ENCODE measurements at regions not wholly inside any gene's neighbourhood (a gene's known extent, or its start where the extent isn't known, plus 50 kb on each side); places are given as distances from the start of the nearest gene placed in this dataset.
"Not testable (repeated sequence)": the region's sequence is repeated elsewhere in the genome, so short reads cannot be mapped to it uniquely, and the experiment has no call there.

- Histone ChIP-seq H3K27ac (ENCODE audit: low read depth, low read length) (no peak overlapping the region), H3K79me2 (ENCODE audit: control insufficient read depth, low read length) (no peaks in the 10 kb centered on the region), H3K4me2 (ENCODE audit: low read length) (no peak overlapping the region), H3K27me3 (ENCODE audit: control insufficient read depth, low read length) (no peaks in the 10 kb centered on the region), H3K4me3 (ENCODE audit: low read length) (no peak overlapping the region), H3K36me3 (ENCODE audit: control insufficient read depth, low read length) (no peaks in the 10 kb centered on the region), H3K4me1 (ENCODE audit: control insufficient read depth, low read length) (no peaks in the 10 kb centered on the region), H3K9me2 (replicated peaks; ENCODE audit: control insufficient read depth, low read length) (no peaks in the 10 kb centered on the region), H3F3A (ENCODE audit: control insufficient read depth, insufficient read depth) (no peaks in the 10 kb centered on the region), H4K20me1 (ENCODE audit: control insufficient read depth, insufficient read depth, low read depth, low read length) (no peaks in the 10 kb centered on the region), H3K9me3 (ENCODE audit: control insufficient read depth, insufficient read depth, low read length) (no peaks in the 10 kb centered on the region)
- TF ChIP-seq, protein P1, sequence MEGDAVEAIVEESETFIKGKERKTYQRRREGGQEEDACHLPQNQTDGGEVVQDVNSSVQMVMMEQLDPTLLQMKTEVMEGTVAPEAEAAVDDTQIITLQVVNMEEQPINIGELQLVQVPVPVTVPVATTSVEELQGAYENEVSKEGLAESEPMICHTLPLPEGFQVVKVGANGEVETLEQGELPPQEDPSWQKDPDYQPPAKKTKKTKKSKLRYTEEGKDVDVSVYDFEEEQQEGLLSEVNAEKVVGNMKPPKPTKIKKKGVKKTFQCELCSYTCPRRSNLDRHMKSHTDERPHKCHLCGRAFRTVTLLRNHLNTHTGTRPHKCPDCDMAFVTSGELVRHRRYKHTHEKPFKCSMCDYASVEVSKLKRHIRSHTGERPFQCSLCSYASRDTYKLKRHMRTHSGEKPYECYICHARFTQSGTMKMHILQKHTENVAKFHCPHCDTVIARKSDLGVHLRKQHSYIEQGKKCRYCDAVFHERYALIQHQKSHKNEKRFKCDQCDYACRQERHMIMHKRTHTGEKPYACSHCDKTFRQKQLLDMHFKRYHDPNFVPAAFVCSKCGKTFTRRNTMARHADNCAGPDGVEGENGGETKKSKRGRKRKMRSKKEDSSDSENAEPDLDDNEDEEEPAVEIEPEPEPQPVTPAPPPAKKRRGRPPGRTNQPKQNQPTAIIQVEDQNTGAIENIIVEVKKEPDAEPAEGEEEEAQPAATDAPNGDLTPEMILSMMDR (IDR thresholded peaks at IDR 0.05; ENCODE audit: low read depth, low read length, poor library complexity, severe bottlenecking): no peak
- no peak for TF ChIP-seq EZH2phosphoT487 (IDR thresholded peaks at IDR 0.05; ENCODE audit: borderline replicate concordance, low read length)
These were observed 115.6 kb upstream of the MB21D2 start for GRCh38 chr3:193033226-193033780.

GRCh38 chr3:193037828-193038227 lies 120.2 kb upstream of the MB21D2 start:
- H3K4me1 ChIP-seq (ENCODE audit: control insufficient read depth, low read length); H3K9me3 ChIP-seq (ENCODE audit: control insufficient read depth, insufficient read depth, low read length); H3K4me2 ChIP-seq (ENCODE audit: low read length); H3F3A ChIP-seq (ENCODE audit: control insufficient read depth, insufficient read depth); H3K27me3 ChIP-seq (ENCODE audit: control insufficient read depth, low read length); H3K36me3 ChIP-seq (ENCODE audit: control insufficient read depth, low read length); H4K20me1 ChIP-seq (ENCODE audit: control insufficient read depth, insufficient read depth, low read depth, low read length); H3K4me3 ChIP-seq (ENCODE audit: low read length); H3K79me2 ChIP-seq (ENCODE audit: control insufficient read depth, low read length); H3K27ac ChIP-seq (ENCODE audit: low read depth, low read length); H3K9me2 ChIP-seq (replicated peaks; ENCODE audit: control insufficient read depth, low read length): not testable (repeated sequence)

- H3K27ac ChIP-seq (ENCODE audit: low read depth, low read length): no peak overlapping the region
- H3K9me2 ChIP-seq (replicated peaks; ENCODE audit: control insufficient read depth, low read length): no peaks in the 10 kb centered on the region
- H3K79me2 ChIP-seq (ENCODE audit: control insufficient read depth, low read length): no peaks in the 10 kb centered on the region
- H3K4me2 ChIP-seq (ENCODE audit: low read length): no peak overlapping the region
- TF ChIP-seq EZH2phosphoT487 (IDR thresholded peaks at IDR 0.05; ENCODE audit: borderline replicate concordance, low read length): no peak
- TF ChIP-seq, protein P1 (IDR thresholded peaks at IDR 0.05; ENCODE audit: low read depth, low read length, poor library complexity, severe bottlenecking): no peak
- no peaks in the 10 kb centered on the region for H3K27me3 ChIP-seq (ENCODE audit: control insufficient read depth, low read length)
- H3K4me3 ChIP-seq (ENCODE audit: low read length): no peak overlapping the region
- no peaks in the 10 kb centered on the region for H3F3A ChIP-seq (ENCODE audit: control insufficient read depth, insufficient read depth)
- H3K9me3 ChIP-seq (ENCODE audit: control insufficient read depth, insufficient read depth, low read length): no peaks in the 10 kb centered on the region
- H4K20me1 ChIP-seq (ENCODE audit: control insufficient read depth, insufficient read depth, low read depth, low read length): no peaks in the 10 kb centered on the region
- no peaks in the 10 kb centered on the region for H3K36me3 ChIP-seq (ENCODE audit: control insufficient read depth, low read length)
- no peaks in the 10 kb centered on the region for H3K4me1 ChIP-seq (ENCODE audit: control insufficient read depth, low read length)
These were observed 121.4 kb upstream of the MB21D2 start for GRCh38 chr3:193039058-193039457.

DNA sequence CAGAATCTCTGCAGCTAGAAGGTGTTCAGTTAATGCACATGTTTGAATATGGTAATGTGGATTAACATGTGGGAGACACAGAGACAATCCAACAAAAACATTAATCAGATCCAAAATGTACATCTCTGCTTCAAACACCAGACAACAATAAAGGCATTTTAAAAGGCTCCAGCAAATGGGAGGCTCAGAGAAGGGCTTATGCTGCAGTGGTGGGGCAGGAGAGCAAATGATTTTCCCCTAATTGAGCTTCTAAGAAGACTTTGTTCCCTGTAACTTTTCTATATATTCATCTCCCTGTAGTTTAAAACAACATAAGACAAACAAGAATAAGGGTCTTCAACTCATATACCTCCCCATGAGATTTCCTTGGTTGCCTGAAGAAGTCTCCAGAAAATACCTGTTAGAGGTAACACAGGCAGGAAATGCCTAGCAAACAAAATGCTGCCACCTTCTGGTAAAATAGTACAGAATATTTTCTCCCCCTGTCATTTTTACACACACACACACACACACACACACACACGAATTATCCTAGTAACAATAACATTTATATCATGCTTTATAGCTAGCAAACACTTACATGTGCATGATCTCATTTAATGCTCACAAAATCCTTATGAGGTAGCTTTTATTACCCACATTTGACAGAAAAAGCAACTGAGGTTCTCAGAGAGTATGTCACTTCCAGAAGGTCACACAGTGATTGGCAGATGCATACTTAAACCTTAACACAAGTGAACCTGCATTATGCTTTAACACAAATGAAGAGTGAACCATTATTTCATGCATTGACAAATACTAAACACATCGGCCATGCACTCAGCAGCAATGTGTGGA lies 123.4 kb upstream of the MB21D2 start:
- Histone ChIP-seq H3F3A (ENCODE audit: control insufficient read depth, insufficient read depth) (no peaks in the 10 kb centered on the region), H3K27ac (ENCODE audit: low read depth, low read length) (no peak overlapping the region), H3K36me3 (ENCODE audit: control insufficient read depth, low read length) (no peaks in the 10 kb centered on the region), H3K9me2 (replicated peaks; ENCODE audit: control insufficient read depth, low read length) (no peaks in the 10 kb centered on the region), H3K79me2 (ENCODE audit: control insufficient read depth, low read length) (no peaks in the 10 kb centered on the region), H4K20me1 (ENCODE audit: control insufficient read depth, insufficient read depth, low read depth, low read length) (no peaks in the 10 kb centered on the region), H3K4me1 (ENCODE audit: control insufficient read depth, low read length) (no peaks in the 10 kb centered on the region), H3K9me3 (ENCODE audit: control insufficient read depth, insufficient read depth, low read length) (no peaks in the 10 kb centered on the region), H3K27me3 (ENCODE audit: control insufficient read depth, low read length) (no peaks in the 10 kb centered on the region), H3K4me3 (ENCODE audit: low read length) (no peak overlapping the region), H3K4me2 (ENCODE audit: low read length) (no peak overlapping the region)
- no peak for TF ChIP-seq EZH2phosphoT487 (IDR thresholded peaks at IDR 0.05; ENCODE audit: borderline replicate concordance, low read length)
- TF ChIP-seq, protein P1 (IDR thresholded peaks at IDR 0.05; ENCODE audit: low read depth, low read length, poor library complexity, severe bottlenecking): peak; percentile 59
